Erythroblast (primary cell): ENCODE measurements at regions not wholly inside any gene's neighbourhood (a gene's known extent, or its start where the extent isn't known, plus 50 kb on each side); places are given as distances from the start of the nearest gene placed in this dataset.
"Not testable (repeated sequence)": the region's sequence is repeated elsewhere in the genome, so short reads cannot be mapped to it uniquely, and the experiment has no call there.

ENCODE experiments used
- GATA1 ChIP-seq: IDR thresholded peaks from 2 replicates; pipeline ENCODE4 v1.6.1; 2011; ENCODE audit warnings: low read depth, mild to moderate bottlenecking, control low read depth, low read length, moderate library complexity
- POLR2A ChIP-seq: IDR thresholded peaks from 2 replicates; pipeline ENCODE4 v1.6.1; 2011; ENCODE audit warnings: mild to moderate bottlenecking, low read length

- TF ChIP-seq POLR2A, GATA1: not testable (repeated sequence)
Measured at GRCh38 chr5:28928327-28928790, 1890.0 kb upstream of the CDH9 start.
